A673 (cell line): ENCODE measurements at regions not wholly inside any gene's neighbourhood (a gene's known extent, or its start where the extent isn't known, plus 50 kb on each side); places are given as distances from the start of the nearest gene placed in this dataset.

Experiments used
- BruUV-seq: library from RNA; stranded (reverse); fragments of 400-500 nt; replicated peaks from 2 replicates; lab custom pipeline; 2021; lab: Mats Ljungman, UMichigan
- CTCF ChIA-PET: fragments of 300-600 bp; sonication (Branson Sonifier 250); formaldehyde crosslinking; loops from one replicate; lab custom pipeline; 2022; ENCODE audit warnings: antibody characterized with exemption; lab: Charles Lee
- POLR2A ChIA-PET: fragments of 300-600 bp; sonication (Branson Sonifier 250); formaldehyde crosslinking; loops from one replicate; lab custom pipeline; 2022; ENCODE audit warnings: antibody characterized with exemption; ENCODE audit not compliant: low non-redundant PET; lab: Charles Lee
- DNase-seq: peaks from one replicate; pipeline ENCODE4 v3.0.0-alpha.2; 2015; ENCODE audit warnings: low spot score
- H3K27ac ChIP-seq: fragments of 200-600 bp; sonication (generic); 2 replicates; pipeline ENCODE4 v1.5.1; 2016; ENCODE audit warnings: mixed run types, low read depth, mild to moderate bottlenecking, mixed read lengths, antibody characterized with exemption, low read length; ENCODE audit not compliant: poor library complexity, severe bottlenecking
- H3K27me3 ChIP-seq: fragments of 200-600 bp; sonication (generic); replicated peaks from 2 replicates; pipeline ENCODE4 v1.6.1; 2017; ENCODE audit warnings: mixed run types, low read depth, mild to moderate bottlenecking, mixed read lengths, antibody characterized with exemption, low read length; ENCODE audit not compliant: insufficient read depth, poor library complexity
- H3K36me3 ChIP-seq: fragments of 200-600 bp; sonication (generic); 2 replicates; pipeline ENCODE4 v1.6.1; 2016; ENCODE audit warnings: mixed run types, mild to moderate bottlenecking, mixed read lengths, antibody characterized with exemption, low read length; ENCODE audit not compliant: insufficient read depth, poor library complexity, severe bottlenecking
- H3K4me1 ChIP-seq: fragments of 200-600 bp; sonication (generic); 2 replicates; pipeline ENCODE4 v1.6.1; 2017; ENCODE audit warnings: mixed run types, mild to moderate bottlenecking, mixed read lengths, antibody characterized with exemption, low read length; ENCODE audit not compliant: insufficient read depth, poor library complexity, severe bottlenecking
- H3K4me3 ChIP-seq: fragments of 200-600 bp; sonication (generic); 2 replicates; pipeline ENCODE4 v1.5.1; 2016; ENCODE audit warnings: low read depth, mixed run types, mild to moderate bottlenecking, mixed read lengths, low read length; ENCODE audit not compliant: poor library complexity, severe bottlenecking
- H3K9me3 ChIP-seq: fragments of 200-600 bp; sonication (generic); 2 replicates; pipeline ENCODE4 v1.6.1; 2016; ENCODE audit warnings: mixed run types, low read depth, mild to moderate bottlenecking, mixed read lengths, antibody characterized with exemption, low read length; ENCODE audit not compliant: poor library complexity, severe bottlenecking
- EZH2 ChIP-seq: fragments of 200-600 bp; sonication (generic); IDR thresholded peaks from 2 replicates; pipeline ENCODE4 v1.6.1; 2017; ENCODE audit warnings: borderline replicate concordance, low read depth, mild to moderate bottlenecking, mixed read lengths, antibody characterized with exemption, low read length; ENCODE audit not compliant: poor library complexity, severe bottlenecking
- intact Hi-C: fragments of 100-400 bp; cut with micrococcal nuclease; formaldehyde crosslinking; loops from one replicate; pipeline ENCODE4 v1.10.0; 2022; ENCODE audit not compliant: unreplicated experiment
- TF ChIP-seq, protein P1 (sequence below): fragments of 300-800, 200-600 bp; sonication (generic); conservative IDR thresholded peaks from 2 replicates; pipeline ENCODE4 v1.5.1; 2017; ENCODE audit warnings: low read depth, mild to moderate bottlenecking, antibody characterized with exemption, low read length, moderate library complexity, mixed read lengths

DNA sequence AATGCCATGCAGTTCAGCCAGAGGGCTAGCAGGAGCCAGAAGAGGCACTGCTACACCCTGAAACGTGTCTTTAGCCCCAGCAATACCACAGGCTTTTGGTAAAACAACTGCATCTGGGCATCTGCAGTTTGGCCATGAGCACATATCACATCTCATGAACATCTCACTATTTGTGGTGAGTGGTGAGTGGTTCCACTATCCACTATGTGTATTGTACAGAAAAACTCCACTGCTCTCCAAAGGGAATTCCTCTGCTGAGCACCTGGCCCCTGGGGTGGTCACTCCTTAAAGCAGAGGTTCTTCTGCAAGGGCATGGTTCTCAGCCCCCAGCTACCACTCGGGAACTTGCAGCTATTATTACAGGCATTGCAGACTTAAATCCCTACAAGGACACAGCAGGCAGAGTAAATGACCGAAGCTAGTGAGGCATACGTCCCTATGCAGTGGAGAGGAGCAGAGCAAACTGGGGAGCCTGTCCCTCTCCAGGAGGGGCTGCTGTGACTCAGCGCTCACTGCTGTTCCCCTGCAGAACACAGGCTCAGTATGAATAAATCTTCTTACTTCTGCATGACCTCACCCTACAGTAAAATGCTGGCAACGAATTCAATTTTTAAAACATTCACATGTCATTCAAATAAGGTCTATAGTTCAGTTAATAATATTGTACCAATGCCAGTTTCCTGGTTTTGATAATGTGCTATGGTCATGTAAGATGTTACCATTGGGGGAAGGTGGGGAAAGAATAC lies 332.4 kb upstream of the ZNF507 start:
- H3K4me3 ChIP-seq = no peak overlapping the region
- no peak overlapping the region for H3K27ac ChIP-seq
- POLR2A ChIA-PET = no interaction called here
- no TSS peak for BruUV-seq
- no peaks in the 10 kb centered on the region for H3K9me3 ChIP-seq
- H3K36me3 ChIP-seq = no peaks in the 10 kb centered on the region
- TF ChIP-seq, protein P1, sequence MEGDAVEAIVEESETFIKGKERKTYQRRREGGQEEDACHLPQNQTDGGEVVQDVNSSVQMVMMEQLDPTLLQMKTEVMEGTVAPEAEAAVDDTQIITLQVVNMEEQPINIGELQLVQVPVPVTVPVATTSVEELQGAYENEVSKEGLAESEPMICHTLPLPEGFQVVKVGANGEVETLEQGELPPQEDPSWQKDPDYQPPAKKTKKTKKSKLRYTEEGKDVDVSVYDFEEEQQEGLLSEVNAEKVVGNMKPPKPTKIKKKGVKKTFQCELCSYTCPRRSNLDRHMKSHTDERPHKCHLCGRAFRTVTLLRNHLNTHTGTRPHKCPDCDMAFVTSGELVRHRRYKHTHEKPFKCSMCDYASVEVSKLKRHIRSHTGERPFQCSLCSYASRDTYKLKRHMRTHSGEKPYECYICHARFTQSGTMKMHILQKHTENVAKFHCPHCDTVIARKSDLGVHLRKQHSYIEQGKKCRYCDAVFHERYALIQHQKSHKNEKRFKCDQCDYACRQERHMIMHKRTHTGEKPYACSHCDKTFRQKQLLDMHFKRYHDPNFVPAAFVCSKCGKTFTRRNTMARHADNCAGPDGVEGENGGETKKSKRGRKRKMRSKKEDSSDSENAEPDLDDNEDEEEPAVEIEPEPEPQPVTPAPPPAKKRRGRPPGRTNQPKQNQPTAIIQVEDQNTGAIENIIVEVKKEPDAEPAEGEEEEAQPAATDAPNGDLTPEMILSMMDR = no peak
- TF ChIP-seq EZH2 = no peak
- peak; percentile 30 for DNase-seq
- peaks cover 9% of the 10 kb centered on the region for H3K4me1 ChIP-seq
- CTCF ChIA-PET = no interaction called here
- intact Hi-C loops = no loop called here
- no peaks in the 10 kb centered on the region for H3K27me3 ChIP-seq

DNA sequence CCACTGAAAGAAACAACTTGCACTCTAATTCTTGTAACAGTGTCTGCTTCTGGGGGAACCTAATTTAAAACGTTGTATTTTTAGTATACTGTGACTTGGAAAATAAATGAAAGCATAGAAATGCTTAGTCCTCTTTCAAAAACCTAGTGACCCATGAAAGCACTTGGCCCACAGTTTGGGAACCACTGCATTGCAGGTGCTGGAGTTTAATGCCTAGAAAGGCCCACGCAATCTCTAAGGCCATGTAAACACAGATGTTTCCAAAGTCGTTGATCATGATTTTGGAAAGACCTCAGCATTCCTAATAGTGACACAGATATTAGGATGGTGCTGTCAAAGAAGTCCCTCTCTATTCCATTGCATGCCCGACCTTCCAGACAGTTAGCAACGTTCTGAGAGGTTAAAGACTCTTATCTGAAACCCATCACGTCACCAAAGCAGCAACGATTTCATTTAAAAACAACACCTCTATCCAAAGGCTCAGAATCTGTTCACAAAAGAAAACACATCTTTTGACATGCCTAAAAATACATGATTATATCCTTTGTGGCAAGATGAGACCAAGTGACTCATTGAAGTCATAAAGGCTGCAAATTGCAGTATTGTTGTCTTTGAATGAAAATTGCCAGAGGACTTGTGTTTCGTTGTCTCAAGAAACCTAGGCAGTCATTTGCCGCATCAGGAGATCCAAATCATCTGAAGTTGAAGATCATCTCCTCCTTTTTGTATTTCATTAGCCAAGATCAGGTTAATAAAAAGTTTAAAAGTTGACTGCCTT lies 328.0 kb upstream of the ZNF507 start:
- Histone ChIP-seq H3K27me3 (no peaks in the 10 kb centered on the region), H3K4me1 (peaks cover 15% of the 10 kb centered on the region), H3K9me3 (no peaks in the 10 kb centered on the region), H3K27ac (peak overlapping the region; percentile 24), H3K36me3 (no peaks in the 10 kb centered on the region), H3K4me3 (no peak overlapping the region)
- DNase-seq = peak; percentile 4
- no TSS peak for BruUV-seq
- ChIA-PET CTCF (no interaction called here), POLR2A (interaction anchor here (0.6 kb wide), 2 partner anchors 362 to 897 kb away, joined by 3 read pairs; no protein-coding TSS in a partner anchor)
- intact Hi-C loops = no loop called here
- TF ChIP-seq, protein P1 = no peak
- no peak for TF ChIP-seq EZH2

- H3K27me3 ChIP-seq = no peaks in the 10 kb centered on the region
- intact Hi-C loops = no loop called here
- ChIA-PET CTCF (no interaction called here), POLR2A (interaction anchor here (0.6 kb wide), 2 partner anchors 361 to 898 kb away, joined by 3 read pairs; no protein-coding TSS in a partner anchor)
- no peak overlapping the region for H3K4me3 ChIP-seq
- TF ChIP-seq, protein P1 = no peak
- TF ChIP-seq EZH2 = no peak
- DNase-seq = peak; percentile 72
- H3K27ac ChIP-seq = peak overlapping the region; percentile 24
- no peaks in the 10 kb centered on the region for H3K9me3 ChIP-seq
- BruUV-seq = no TSS peak
- H3K36me3 ChIP-seq = no peaks in the 10 kb centered on the region
- peaks cover 15% of the 10 kb centered on the region for H3K4me1 ChIP-seq
These were observed 327.4 kb upstream of the ZNF507 start for GRCh38 chr19:32018014-32018413.
